Right atrium auricular region (tissue), 2 donors: ENCODE measurements at regions not wholly inside any gene's neighbourhood (a gene's known extent, or its start where the extent isn't known, plus 50 kb on each side); places are given as distances from the start of the nearest gene placed in this dataset.

Source experiments
- DNase-seq: peaks from one replicate; pipeline ENCODE4 v3.0.0-alpha.2; 2019; ENCODE audit warnings: low spot score
- H3K27ac ChIP-seq, 2 donors: fragments of 200-600 bp; sonication (generic); 1 replicate in 1 of 2; 2 replicates in 1 of 2; pipeline ENCODE4 v1.5.1; 2016 to 2019
- H3K27me3 ChIP-seq, 2 donors: fragments of 200-600 bp; sonication (generic); one replicate each; pipeline versions ENCODE4 v1.5.1 to v1.6.0; 2017 to 2019
- H3K36me3 ChIP-seq: fragments of 200-600 bp; sonication (generic); one replicate; pipeline ENCODE4 v1.5.1; 2016
- H3K4me1 ChIP-seq, 2 donors: fragments of 200-600 bp; sonication (generic); one replicate each; pipeline versions ENCODE4 v1.5.1 to v1.6.0; 2017 to 2019
- H3K4me3 ChIP-seq, 2 donors: fragments of 200-600 bp; sonication (generic); 1 replicate in 1 of 2; 2 replicates in 1 of 2; pipeline ENCODE4 v1.5.1; 2017 to 2019; ENCODE audit warnings: mild to moderate bottlenecking in 1 of 2, moderate library complexity in 1 of 2
- H3K9me3 ChIP-seq, 2 donors: fragments of 200-600 bp; sonication (generic); one replicate each; pipeline ENCODE4 v1.5.1; 2019
- CTCF ChIP-seq, 2 donors: fragments of 200-600 bp; sonication (generic); IDR thresholded peaks; one replicate each; pipeline ENCODE4 v1.5.1; 2019; ENCODE audit warnings: antibody characterized with exemption in 2 of 2

- DNase-seq: no peak
- no peaks in the 10 kb centered on the region for H3K9me3 ChIP-seq
- TF ChIP-seq CTCF (IDR thresholded peaks at IDR 0.05): no peak
- H3K4me3 ChIP-seq: no peak overlapping the region
- no peaks in the 10 kb centered on the region for H3K36me3 ChIP-seq
- H3K27ac ChIP-seq: no peak overlapping the region
- H3K27me3 ChIP-seq: no peaks in the 10 kb centered on the region
- H3K4me1 ChIP-seq: peaks cover 0 to 8% of the 10 kb centered on the region in 2 donors
Measured at GRCh38 chr2:239807568-239807967, 217.6 kb downstream of the NDUFA10 start.

GRCh38 chr2:239806758-239807434 is 218.2 kb downstream of the NDUFA10 start:
- Histone ChIP-seq H3K4me1 (peaks cover 0 to 8% of the 10 kb centered on the region in 2 donors), H3K4me3 (no peak overlapping the region), H3K27ac (no peak overlapping the region), H3K27me3 (no peaks in the 10 kb centered on the region), H3K36me3 (no peaks in the 10 kb centered on the region), H3K9me3 (no peaks in the 10 kb centered on the region)
- DNase-seq: peak; percentile 48
- TF ChIP-seq CTCF (IDR thresholded peaks at IDR 0.05): no peak

- Histone ChIP-seq H3K27ac (no peak overlapping the region), H3K9me3 (no peaks in the 10 kb centered on the region), H3K4me3 (no peak overlapping the region), H3K27me3 (no peaks in the 10 kb centered on the region), H3K36me3 (no peaks in the 10 kb centered on the region), H3K4me1 (peaks cover 0 to 3% of the 10 kb centered on the region in 2 donors)
- TF ChIP-seq CTCF (IDR thresholded peaks at IDR 0.05): no peak
- DNase-seq: peak; percentile 48
Measured at GRCh38 chr2:239806276-239806675, 218.9 kb downstream of the NDUFA10 start.

- Histone ChIP-seq H3K36me3 (no peaks in the 10 kb centered on the region), H3K4me1 (no peaks in the 10 kb centered on the region), H3K27ac (no peak overlapping the region), H3K4me3 (no peak overlapping the region), H3K9me3 (no peaks in the 10 kb centered on the region), H3K27me3 (no peaks in the 10 kb centered on the region)
- TF ChIP-seq CTCF (IDR thresholded peaks at IDR 0.05): no peak
- DNase-seq: no peak
Measured at GRCh38 chr2:239805414-239805813, 219.7 kb downstream of the NDUFA10 start.

GRCh38 chr2:239805043-239805329 is 220.2 kb downstream of the NDUFA10 start:
- no peaks in the 10 kb centered on the region for H3K36me3 ChIP-seq
- no peak overlapping the region for H3K4me3 ChIP-seq
- DNase-seq: no peak
- H3K9me3 ChIP-seq: no peaks in the 10 kb centered on the region
- no peaks in the 10 kb centered on the region for H3K27me3 ChIP-seq
- no peak overlapping the region for H3K27ac ChIP-seq
- no peaks in the 10 kb centered on the region for H3K4me1 ChIP-seq
- TF ChIP-seq CTCF (IDR thresholded peaks at IDR 0.05): no peak
